Astrocyte of the spinal cord (primary cell): ENCODE measurements at regions not wholly inside any gene's neighbourhood (a gene's known extent, or its start where the extent isn't known, plus 50 kb on each side); places are given as distances from the start of the nearest gene placed in this dataset.

ENCODE experiments used
- DNase-seq: peaks from one replicate; pipeline ENCODE4 v3.0.0; 2011; ENCODE audit warnings: low read depth, low spot score
- H3K4me3 ChIP-seq: 2 replicates; pipeline ENCODE4 v1.5.1; 2011; ENCODE audit warnings: low read depth, mild to moderate bottlenecking, low read length, moderate library complexity
- CTCF ChIP-seq: IDR thresholded peaks from 2 replicates; pipeline ENCODE4 v1.5.1; 2012; ENCODE audit warnings: low read depth, mild to moderate bottlenecking, low read length, inconsistent platforms
- in situ Hi-C: cut with HindIII; loops from 2 replicates; pipeline ENCODE4 v1.10.0; 2017; ENCODE audit warnings: low sequenced_read_pairs

GRCh38 chr6:56891754-56892153 lies 63.2 kb upstream of the BEND6 start:
- DNase-seq: no peak
- in situ Hi-C loops: no loop called here
- no peak overlapping the region for H3K4me3 ChIP-seq
- TF ChIP-seq CTCF: no peak

GRCh38 chr6:56890683-56891429 lies 64.1 kb upstream of the BEND6 start:
- in situ Hi-C loops: no loop called here
- TF ChIP-seq CTCF: no peak
- peak; percentile 86 for DNase-seq
- H3K4me3 ChIP-seq: no peak overlapping the region

GRCh38 chr6:56890066-56890465 lies 64.8 kb upstream of the BEND6 start:
- no peak overlapping the region for H3K4me3 ChIP-seq
- in situ Hi-C loops: no loop called here
- no peak for TF ChIP-seq CTCF
- DNase-seq: no peak

- in situ Hi-C loops: no loop called here
- H3K4me3 ChIP-seq: no peak overlapping the region
- TF ChIP-seq CTCF: no peak
- no peak for DNase-seq
Measured at GRCh38 chr6:56889492-56889891, 65.4 kb upstream of the BEND6 start.

GRCh38 chr6:56888687-56889086 lies 66.2 kb upstream of the BEND6 start:
- no peak for DNase-seq
- no peak for TF ChIP-seq CTCF
- in situ Hi-C loops: no loop called here

GRCh38 chr6:56887086-56887485 lies 67.8 kb upstream of the BEND6 start:
- DNase-seq: no peak
- no peak for TF ChIP-seq CTCF
- H3K4me3 ChIP-seq: no peak overlapping the region
- in situ Hi-C loops: no loop called here

More at GRCh38 chr6:56888687-56889086, 66.2 kb upstream of the BEND6 start:
- H3K4me3 ChIP-seq: no peak overlapping the region
